SIG-M5 treated with dmso at 0.1 percent for 504 hours (cell line): ENCODE measurements at regions not wholly inside any gene's neighbourhood (a gene's known extent, or its start where the extent isn't known, plus 50 kb on each side); places are given as distances from the start of the nearest gene placed in this dataset.

Experiments used
- DNase-seq: peaks from one replicate; lab custom pipeline; 2025; ENCODE audit not compliant: unreplicated experiment; lab: John Stamatoyannopoulos, UW

DNA sequence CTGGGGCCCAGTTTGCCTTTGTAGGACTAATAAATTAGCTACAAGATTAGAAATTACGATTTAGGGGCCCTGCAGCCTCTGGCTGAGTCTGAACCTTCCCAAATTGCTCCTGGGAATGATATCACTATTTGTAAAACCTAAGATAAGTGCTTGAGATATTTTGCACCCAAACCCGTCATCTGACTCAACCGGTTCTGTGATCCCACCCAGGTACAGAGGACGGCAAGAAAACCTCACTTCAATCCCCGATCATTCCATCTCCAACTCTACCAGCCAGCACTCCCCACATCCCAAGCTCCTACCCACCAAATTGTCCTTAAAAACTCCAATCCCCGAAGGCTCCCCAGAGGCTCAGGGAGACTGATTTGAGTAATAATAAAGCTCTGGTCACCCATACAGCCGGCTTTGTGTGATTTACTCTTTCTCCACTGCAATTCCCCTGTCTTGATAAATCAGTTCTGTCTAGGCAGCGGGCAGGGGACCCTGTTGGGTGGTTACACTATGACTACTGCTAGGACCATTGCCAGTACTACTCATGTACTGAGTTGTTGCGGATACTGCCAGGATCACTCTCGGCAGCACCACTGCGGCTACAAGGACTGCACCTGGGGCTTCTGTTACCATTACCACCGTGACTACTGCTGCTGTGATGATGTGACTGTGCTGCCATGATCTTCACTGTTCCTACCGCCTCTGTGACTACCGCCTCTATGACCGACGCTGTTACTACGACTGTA, 73.1 kb downstream of the IRF8 start:
- DNase-seq = no peak

DNA sequence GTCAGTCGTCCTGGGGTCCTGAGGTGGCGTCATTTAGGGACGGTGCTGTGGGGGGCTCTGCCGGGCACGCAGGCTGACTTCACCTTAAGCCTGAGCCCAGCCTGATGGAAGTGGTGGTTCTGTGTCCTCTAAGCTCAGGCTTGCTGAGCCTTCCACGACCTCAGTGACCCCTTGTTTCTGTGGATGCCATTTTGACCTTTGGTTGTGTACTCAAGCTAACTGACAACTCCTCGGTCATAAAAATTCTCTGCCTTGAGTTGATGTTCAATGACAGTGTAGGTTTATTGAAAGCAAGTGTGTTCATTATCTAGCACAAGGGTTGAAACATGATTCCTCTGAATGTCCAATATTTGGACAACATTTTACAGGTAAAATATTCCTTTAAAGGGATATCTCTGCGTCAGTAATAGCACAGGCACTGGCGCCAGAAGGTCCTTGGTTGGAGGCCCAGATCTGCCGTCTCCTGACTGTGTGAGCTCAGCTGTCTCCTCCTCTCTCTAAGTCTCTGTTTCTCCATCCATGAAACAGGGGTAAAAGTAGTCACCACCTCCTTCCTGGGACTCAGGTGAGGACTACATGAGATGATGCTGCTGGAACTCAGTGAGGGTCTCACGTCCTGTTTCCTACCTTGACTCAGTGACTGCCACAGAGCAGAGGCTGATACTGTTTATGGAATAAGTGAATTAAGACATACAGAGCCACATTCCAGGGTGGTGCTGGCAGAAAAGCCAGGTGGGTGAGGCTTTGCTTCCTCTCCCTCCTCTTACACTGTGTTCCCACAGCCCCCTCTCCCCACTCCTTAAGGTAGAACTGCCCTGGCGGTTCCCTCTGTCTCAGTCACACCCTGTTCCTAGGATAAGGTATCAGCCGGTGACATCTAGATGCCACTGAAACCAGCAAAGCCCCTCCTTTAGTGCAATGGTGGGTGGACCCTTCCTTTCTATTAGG, 75.7 kb downstream of the IRF8 start:
- DNase-seq = no peak

DNA sequence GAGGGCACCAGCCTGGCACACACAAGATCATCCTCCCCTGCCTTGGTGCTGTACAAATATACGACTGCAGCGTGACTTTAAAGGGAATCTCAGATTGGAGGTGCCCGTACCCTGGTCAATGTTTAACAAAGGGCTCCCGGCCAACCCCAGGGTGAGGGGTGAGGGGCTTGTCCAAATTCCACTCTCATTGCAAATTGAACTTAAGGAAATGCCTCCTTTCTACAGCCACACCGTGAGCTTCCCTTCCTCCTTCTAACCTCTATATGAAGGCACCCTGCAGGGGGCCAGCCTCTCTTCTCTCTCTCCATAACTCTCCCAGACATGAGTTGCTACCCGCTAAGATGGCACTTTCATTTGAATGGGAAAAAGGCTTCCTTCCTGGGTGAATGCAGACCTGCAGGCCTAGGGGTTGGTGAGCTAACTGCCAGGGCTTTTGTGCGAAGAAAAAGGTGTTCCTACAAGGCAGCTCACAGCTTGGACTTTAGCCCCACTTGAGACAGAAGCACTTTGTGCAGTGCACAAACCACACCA, 76.6 kb downstream of the IRF8 start:
- DNase-seq = peak; percentile 37

DNA sequence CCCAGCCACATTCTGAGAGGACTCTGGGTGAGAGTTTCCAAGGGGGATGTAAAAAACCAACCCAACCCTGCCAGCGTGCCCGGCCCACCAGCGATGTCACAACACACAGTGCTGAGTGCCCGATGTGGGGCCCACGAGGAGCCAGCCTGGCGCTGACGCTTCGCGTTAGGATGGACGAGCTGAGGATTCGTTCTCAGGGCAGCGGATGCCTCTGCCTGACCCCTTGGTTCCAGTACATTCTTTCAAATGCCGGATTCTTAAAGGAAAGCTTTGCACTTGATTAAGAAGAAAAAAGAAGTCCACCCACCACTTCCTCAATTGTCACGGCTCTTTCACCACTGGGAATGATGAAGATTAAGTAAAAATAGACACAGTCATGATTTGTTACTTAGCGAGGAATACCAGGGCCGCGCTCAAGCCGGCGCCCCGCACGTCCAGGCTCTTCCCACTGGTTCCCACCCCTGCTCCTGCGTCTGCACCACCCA, 79.4 kb downstream of the IRF8 start:
- peak; percentile 94 for DNase-seq

DNA sequence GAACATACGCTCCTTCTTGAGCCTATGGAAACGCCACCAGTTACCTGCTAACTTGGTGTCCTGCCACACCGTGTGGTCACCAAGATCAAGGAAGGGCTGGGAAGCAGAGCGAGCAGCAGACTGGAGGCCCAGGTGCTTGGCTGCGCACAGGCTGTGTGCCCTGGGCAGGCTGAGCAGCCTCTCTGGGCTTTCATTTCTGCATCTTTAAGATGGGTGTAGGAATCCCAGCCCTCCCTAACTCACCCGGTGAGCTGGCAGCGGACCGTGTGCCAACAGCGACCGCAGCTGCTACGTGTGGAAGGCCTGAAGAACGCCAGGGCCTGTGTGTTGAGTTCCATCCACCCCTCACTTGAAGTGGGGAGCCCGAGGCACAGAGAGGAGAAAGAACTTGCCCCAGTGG, 80.0 kb downstream of the IRF8 start:
- DNase-seq = no peak

DNA sequence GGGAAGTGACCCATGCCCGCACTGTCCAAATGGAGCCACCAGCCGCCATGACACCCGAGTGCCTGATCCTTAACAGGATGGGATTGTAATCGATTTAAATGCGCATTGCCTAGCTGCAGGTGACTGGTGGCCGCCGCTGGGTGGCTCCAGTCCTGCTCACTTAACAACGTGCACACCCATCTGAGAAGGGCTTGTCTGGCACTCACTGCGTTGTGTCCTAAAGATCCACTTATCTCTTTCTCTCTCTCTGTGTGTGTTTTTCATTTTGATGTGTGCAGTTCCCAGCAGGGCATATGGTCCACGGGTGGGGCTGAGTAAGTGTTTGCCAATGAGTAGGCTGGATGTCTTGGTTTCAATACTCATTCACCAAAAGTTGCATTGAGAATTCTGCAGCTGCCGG, 80.6 kb downstream of the IRF8 start:
- DNase-seq = peak; percentile 38

DNA sequence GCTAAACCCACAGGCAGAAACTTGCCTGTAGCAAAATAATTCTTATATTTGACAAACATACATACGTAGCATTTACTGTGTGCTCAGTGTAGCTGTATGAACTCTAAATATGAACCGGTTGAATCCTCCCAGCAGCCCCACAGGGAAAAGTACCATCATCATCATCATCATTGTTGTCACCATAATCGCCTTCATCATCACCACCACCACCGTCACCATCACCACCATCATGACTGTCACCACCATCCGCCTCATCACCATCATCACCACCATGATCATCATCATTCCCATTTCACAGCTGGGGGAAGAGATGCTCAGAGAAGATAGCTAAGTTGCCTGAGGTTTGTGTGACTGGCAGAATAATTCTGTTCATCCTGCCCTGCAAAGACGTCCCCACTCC, 81.7 kb downstream of the IRF8 start:
- DNase-seq = no peak

DNA sequence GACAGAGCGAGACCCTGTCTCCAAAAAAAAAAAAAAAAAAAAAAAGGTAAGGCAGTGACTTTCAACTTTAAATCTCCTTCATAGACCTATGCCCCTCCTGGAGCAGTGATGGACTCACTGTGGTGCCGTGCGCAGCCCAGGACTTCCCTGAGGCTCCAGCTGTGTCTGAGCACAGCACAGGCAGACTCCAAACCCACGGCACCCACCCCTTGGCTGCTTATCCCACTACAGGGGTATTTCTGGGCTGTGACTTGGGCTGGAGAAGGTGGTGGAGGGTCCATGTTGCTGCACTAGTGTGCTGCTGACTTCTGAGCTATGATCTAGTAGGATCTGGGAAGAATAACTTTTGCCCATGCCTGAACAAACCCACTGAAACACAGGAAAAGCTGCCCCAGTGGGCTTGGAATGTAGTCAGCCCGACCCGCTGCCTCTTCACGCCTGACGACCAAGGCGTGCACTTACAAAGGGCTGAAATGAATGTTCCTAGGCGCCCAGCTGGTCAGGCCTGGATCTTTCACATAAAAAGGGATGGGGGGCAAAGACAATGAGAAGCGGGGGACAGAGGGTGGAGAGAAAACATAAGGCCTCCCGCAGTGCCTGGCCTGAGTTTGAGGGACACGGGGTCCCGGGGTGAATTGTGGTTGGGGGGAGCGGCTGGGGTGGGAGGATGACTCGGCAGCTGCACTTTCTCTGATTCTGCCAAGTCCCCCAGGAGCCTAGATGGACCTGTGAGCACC, 83.0 kb downstream of the IRF8 start:
- DNase-seq = no peak

DNA sequence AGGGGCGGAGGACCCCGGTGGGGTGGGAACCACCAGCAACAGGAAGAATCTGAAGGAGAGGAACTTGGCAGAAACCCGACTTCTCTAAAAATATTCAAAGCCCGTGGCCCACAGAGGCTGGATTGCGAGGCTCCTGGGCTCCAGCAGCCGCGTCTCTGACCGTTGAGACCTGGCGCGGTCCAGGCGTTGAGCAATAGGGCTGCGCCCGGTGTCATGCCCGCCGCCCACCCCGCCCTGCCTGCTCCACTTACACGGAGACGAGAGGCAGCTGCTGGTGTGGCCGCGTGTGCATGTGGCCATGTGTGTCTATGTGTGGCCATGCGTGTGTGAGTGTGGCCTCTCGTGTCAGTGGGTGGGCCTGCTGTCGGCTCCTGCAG, 83.6 kb downstream of the IRF8 start:
- DNase-seq = peak; percentile 91

DNA sequence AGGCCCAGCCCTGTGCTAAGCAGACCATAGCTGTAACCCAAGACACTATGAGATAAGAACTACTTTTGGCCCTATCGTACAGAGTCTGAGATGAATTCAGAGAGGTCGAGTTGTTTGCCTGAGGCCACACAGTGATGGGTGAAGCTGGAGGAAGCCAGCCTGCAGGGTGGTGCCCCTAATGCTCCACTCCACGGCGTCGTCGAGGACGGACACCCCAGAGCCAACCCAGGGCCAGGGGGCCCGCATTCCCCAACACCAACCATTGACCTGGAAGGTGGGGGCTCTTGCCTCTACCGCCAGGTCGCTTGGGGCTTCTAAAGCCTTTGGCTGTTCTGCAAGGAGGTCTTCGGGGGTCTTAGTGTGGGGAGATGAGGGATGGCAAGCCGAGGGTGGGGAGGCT, 84.1 kb downstream of the IRF8 start:
- DNase-seq = no peak

DNA sequence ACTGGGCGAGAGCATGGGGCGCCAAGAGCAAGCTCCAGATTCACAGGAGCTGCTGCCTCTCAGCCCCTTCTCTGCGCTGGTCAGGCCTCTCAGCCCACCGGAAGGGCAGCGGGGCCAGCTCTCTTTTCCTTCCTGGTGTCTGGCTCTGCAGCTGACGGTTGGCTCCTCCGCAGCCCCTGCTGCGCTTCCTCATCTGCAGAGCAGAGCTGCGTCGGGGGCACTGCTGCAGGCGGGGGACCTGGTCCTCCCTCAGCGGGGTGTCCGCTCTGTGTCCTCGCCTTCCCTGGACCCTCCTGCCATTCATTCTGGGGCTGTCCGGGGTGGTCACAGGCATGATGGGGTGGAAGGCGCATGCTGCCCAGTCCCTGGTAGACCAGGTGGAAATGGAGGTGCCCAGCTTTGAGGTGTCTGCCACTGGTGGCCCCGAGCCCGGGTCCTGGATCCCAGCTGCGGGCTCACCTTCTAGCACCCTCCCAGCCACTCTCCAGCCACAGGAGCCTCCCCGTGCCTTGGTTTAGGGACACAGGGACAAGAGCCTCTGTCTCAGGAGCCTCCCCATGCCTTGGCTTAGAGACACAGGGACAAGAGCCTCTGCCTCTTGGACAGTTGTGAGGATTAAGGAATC, 84.8 kb downstream of the IRF8 start:
- DNase-seq = peak; percentile 64

DNA sequence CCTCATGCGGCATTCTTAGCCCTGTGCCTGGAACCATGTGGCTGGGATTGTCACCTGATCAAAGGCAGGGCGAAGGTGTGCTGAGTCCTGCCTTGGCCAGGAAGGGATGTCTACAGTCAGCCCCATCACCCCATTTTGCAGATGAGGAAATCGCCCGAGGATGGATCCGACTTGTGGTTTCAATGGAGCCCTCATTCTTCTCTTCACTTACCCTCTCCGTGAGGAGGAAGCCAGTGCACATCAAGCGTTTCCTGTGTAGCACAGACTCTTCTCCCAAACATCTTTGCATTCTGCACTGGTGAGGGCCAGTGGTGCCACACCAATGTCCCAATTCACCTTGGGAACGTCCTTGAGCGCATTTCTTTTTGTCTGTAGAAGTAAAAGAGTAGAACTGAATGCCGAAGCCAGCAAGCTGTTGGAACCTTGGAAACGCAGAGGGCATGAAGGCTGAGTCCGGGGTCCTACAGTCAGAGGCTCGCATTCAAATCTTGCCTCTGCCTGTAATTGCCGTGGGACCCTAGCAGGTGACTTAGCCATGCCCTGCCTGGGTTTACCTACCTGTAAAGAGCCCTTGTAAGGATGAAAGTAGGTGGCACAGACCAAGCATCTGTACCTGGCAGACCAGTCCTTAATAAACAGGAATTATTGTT, 85.4 kb downstream of the IRF8 start:
- DNase-seq = peak; percentile 71

DNA sequence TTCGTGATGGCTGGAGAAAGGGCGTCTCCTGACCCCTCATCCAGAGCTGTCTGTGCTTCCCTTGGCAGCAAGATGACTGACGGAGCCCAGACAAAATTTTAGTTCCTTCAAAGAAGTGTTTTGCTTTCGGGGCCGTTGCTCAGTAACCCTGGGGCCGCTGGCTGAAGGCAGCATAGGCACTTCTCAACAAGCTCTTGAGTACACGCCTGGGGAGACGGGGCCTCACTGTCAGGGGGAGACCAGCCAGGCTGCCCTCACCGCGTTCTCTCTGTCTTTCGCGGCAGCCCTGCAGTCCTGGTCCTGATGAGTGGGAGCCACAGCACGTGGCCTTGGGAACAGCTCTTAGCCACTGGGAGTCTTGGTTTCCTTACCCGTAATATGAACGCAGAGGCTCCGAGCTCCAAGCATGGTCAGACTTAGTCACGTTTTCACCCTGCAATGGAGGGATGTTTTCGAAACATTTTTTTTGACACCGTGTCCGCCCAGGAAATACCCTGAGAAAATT, 86.0 kb downstream of the IRF8 start:
- DNase-seq = peak; percentile 76

DNA sequence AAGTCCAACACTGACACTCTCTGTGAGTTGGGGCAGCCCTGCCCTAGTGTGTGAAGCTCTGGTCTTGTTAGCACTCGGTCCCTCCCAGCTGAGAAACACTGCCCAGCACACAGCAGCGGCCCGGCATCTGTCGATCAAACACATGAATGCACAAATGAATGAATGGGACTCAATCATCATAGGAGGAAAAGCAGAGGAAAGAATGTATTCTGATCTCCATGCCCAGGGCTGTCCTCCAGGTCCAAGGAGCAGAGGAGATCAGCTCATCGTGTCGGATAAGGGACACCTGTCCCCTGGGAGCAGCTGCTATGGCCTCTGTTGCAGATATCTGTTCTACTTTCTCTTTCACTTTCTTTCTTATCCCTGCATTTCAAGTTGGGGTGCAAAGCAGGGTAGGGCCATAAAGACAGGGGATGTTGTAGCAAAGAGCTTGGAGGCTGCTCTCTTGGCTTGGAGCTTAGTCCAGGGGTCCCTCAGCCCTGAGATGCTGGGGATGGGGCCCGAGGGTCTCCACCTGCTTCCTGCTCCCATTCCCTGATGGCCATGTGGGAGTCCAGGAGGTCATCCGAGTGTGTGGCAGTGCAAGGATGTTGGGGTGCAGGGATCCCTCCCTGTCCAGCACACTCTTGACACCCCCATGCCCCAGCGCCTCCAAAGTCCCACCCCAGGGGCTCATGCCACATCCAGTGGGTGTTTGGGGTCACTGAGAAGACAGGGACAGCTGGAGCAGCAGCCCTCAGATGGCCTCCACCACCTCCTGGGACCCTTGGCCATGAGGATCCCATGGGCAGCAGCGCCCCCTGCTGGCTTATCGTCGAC, 88.2 kb downstream of the IRF8 start:
- no peak for DNase-seq

DNA sequence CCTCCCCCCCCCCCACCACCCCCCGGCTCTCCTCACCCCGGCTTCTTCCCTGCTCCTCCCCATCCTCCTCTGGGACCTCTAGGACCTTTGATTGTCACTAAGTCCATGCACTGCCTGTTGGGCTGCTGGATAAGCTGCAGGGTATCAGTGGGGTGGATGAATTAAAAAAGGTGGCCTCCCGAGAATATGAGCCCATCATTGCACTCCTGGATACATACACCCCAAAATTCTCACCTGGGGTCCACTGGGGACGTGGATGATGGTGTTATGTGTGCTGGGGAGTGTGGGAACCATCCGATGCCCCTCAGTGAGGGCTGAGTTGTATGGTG, 88.8 kb downstream of the IRF8 start:
- no peak for DNase-seq

DNA sequence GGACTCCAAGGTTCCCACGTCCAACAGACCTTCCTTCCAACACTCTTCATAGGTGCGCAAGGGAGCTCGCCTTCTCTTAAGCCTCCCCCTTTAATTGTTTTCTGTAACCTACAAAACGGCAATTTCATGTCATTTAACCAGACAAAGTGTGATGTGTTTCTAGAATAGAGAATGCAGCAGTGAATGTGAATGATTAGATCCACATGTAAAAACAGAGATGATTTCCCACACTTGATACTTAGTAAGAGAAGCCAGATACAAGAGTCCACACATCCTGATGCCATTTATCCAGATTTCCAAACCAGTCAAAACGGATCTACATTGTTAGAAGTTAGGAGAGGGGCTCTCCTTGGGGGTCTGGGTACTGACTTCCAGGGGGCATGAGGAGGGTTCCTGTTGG, 89.3 kb downstream of the IRF8 start:
- no peak for DNase-seq

DNA sequence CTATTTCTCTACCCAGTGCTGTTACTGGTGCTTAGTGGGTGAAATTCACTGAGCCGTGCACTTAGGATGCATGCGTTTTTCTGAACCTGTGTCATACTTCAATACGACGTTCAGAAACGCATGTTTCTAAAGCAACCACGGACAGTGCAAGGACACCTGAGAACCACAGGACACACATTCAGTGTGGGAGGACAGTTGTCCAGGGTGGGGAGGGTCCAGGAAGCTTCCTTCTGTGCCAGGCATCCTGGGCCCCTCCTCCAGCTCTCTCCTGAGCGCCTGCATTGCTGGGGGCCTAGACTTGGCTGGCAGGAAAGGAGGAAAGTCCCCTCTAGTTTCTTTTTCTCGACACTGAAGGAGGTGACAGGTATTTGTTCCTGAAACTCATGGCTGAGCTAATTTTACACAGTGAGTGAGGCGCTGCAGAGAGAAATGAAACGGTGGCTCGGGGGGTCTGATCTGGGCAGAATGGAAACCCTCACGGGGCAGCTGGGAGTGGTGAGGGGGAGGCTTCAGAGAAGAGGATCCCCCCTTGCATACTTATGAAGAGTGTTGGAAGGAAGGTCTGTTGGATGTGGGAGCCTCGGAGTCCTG, 89.9 kb downstream of the IRF8 start:
- DNase-seq = no peak

DNA sequence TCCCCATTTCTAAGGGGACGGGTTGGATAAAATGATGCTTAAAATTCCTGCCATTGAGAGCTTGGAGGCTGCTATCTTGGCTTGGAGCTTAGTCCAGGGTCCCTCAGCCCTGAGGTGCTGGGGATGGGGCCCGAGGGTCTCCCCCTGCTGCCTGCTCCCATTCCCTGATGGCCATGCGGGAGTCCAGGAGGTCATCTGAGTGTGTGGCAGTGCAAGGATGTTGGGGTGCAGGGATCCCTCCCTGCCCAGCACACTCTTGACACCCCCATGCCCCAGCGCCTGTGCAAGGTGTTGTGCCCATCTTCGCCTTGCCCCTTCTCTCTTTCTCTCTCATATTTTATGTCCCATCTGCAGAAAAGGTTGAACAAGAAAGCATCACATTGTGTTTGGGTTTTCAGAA, 90.4 kb downstream of the IRF8 start:
- DNase-seq = no peak
